DOHH2 (cell line): ENCODE measurements at regions not wholly inside any gene's neighbourhood (a gene's known extent, or its start where the extent isn't known, plus 50 kb on each side); places are given as distances from the start of the nearest gene placed in this dataset.

Experiments
- H3F3A ChIP-seq: fragments of 200-600 bp; sonication (generic), shearing (Covaris generic); 2 replicates; pipeline ENCODE4 v1.6.0; 2016; ENCODE audit warnings: antibody characterized with exemption, mild to moderate bottlenecking; ENCODE audit not compliant: control insufficient read depth, insufficient read depth
- H3K27ac ChIP-seq: fragments of 200-600 bp; sonication (generic); 2 replicates; pipeline ENCODE4 v1.5.1; 2014; ENCODE audit warnings: low read depth, mild to moderate bottlenecking, low read length, moderate library complexity
- H3K27me3 ChIP-seq: fragments of 200-600 bp; sonication (generic); 2 replicates; pipeline ENCODE4 v1.6.1; 2014; ENCODE audit warnings: mild to moderate bottlenecking, low read length, mixed read lengths; ENCODE audit not compliant: control insufficient read depth
- H3K36me3 ChIP-seq: fragments of 200-600 bp; sonication (generic); 2 replicates; pipeline ENCODE4 v1.6.1; 2014; ENCODE audit warnings: mild to moderate bottlenecking, low read length, moderate library complexity, mixed read lengths; ENCODE audit not compliant: control insufficient read depth
- H3K4me1 ChIP-seq: fragments of 200-600 bp; sonication (generic); 2 replicates; pipeline ENCODE4 v1.6.1; 2014; ENCODE audit warnings: mild to moderate bottlenecking, low read length, mixed read lengths; ENCODE audit not compliant: control insufficient read depth
- H3K4me2 ChIP-seq: fragments of 200-600 bp; sonication (generic); 2 replicates; pipeline ENCODE4 v1.6.0; 2014; ENCODE audit warnings: mild to moderate bottlenecking, low read length, moderate library complexity
- H3K4me3 ChIP-seq: fragments of 200-600 bp; sonication (generic); 2 replicates; pipeline ENCODE4 v1.5.1; 2014; ENCODE audit warnings: mild to moderate bottlenecking, low read length, mixed read lengths
- H3K79me2 ChIP-seq: fragments of 200-600 bp; sonication (generic); 2 replicates; pipeline ENCODE4 v1.6.1; 2014; ENCODE audit warnings: mild to moderate bottlenecking, low read length, mixed read lengths; ENCODE audit not compliant: control insufficient read depth
- H3K9me2 ChIP-seq: fragments of 200-600 bp; sonication (generic); replicated peaks from 2 replicates; pipeline ENCODE4 v1.6.1; 2014; ENCODE audit warnings: mild to moderate bottlenecking, low read length, mixed read lengths; ENCODE audit not compliant: control insufficient read depth
- H3K9me3 ChIP-seq: fragments of 200-600 bp; sonication (generic); 2 replicates; pipeline ENCODE4 v1.6.1; 2014; ENCODE audit warnings: antibody characterized with exemption, low read length, mixed read lengths; ENCODE audit not compliant: control insufficient read depth, insufficient read depth
- H4K20me1 ChIP-seq: fragments of 200-600 bp; sonication (generic); 2 replicates; pipeline ENCODE4 v1.6.0; 2014; ENCODE audit warnings: low read depth, mild to moderate bottlenecking, antibody characterized with exemption, low read length, moderate library complexity; ENCODE audit not compliant: control insufficient read depth, insufficient read depth
- CTCF ChIP-seq: fragments of 200-600 bp; sonication (generic); IDR thresholded peaks from one replicate; pipeline ENCODE4 v1.5.1; 2014; ENCODE audit warnings: antibody characterized with exemption, mild to moderate bottlenecking, low read depth, low read length; ENCODE audit not compliant: poor library complexity, severe bottlenecking
- EZH2phosphoT487 ChIP-seq: fragments of 200-600 bp; sonication (generic); IDR thresholded peaks from 2 replicates; pipeline ENCODE4 v1.6.1; 2017; ENCODE audit warnings: borderline replicate concordance, mild to moderate bottlenecking, antibody characterized with exemption, low read length, moderate library complexity, mixed read lengths

- TF ChIP-seq CTCF (no peak), EZH2phosphoT487 (no peak)
- Histone ChIP-seq H3F3A (no peaks in the 10 kb centered on the region), H3K4me2 (no peak overlapping the region), H3K79me2 (no peaks in the 10 kb centered on the region), H3K27me3 (no peaks in the 10 kb centered on the region), H3K36me3 (no peaks in the 10 kb centered on the region), H3K4me1 (peaks cover 8% of the 10 kb centered on the region), H3K27ac (no peak overlapping the region), H3K9me3 (no peaks in the 10 kb centered on the region), H4K20me1 (no peaks in the 10 kb centered on the region), H3K9me2 (no peaks in the 10 kb centered on the region), H3K4me3 (no peak overlapping the region)
Observed at GRCh38 chr12:47321436-47321835, 241.7 kb upstream of the AMIGO2 start.

DNA sequence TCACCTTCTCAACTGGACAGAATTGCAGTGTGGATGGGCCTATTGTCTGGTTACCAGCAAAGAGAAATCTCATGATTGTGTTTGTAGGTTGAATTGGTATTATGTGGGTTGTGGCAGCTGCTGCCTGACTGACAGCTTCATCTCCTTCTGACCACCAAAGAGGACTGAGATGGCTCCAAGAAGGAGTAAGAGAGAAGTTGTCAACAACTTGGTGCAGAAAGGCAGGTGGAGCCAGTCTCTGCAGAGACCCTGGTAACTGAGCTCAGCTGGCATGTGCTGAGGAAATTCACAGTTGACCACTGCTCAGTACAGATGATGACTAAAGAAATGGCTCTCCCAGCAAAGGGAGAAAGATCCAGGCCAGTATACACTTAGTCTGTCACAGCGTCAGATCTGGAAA is 240.0 kb upstream of the AMIGO2 start:
- H3K79me2 ChIP-seq, result no peaks in the 10 kb centered on the region
- no peak overlapping the region for H3K4me3 ChIP-seq
- H3K9me3 ChIP-seq, result no peaks in the 10 kb centered on the region
- TF ChIP-seq EZH2phosphoT487 (no peak), CTCF (no peak)
- H3K27me3 ChIP-seq, result no peaks in the 10 kb centered on the region
- H3K36me3 ChIP-seq, result no peaks in the 10 kb centered on the region
- H3K9me2 ChIP-seq, result no peaks in the 10 kb centered on the region
- no peak overlapping the region for H3K4me2 ChIP-seq
- peaks cover 8% of the 10 kb centered on the region for H3K4me1 ChIP-seq
- H3F3A ChIP-seq, result no peaks in the 10 kb centered on the region
- H3K27ac ChIP-seq, result no peak overlapping the region
- H4K20me1 ChIP-seq, result no peaks in the 10 kb centered on the region

- H3K4me3 ChIP-seq, result no peak overlapping the region
- H3K4me1 ChIP-seq, result peaks cover 8% of the 10 kb centered on the region
- no peaks in the 10 kb centered on the region for H3K36me3 ChIP-seq
- no peaks in the 10 kb centered on the region for H3K79me2 ChIP-seq
- H3K4me2 ChIP-seq, result no peak overlapping the region
- no peaks in the 10 kb centered on the region for H3K27me3 ChIP-seq
- TF ChIP-seq EZH2phosphoT487, result no peak
- TF ChIP-seq CTCF, result no peak
- H3K9me3 ChIP-seq, result no peaks in the 10 kb centered on the region
- no peak overlapping the region for H3K27ac ChIP-seq
- no peaks in the 10 kb centered on the region for H3K9me2 ChIP-seq
- no peaks in the 10 kb centered on the region for H3F3A ChIP-seq
- no peaks in the 10 kb centered on the region for H4K20me1 ChIP-seq
Observed at GRCh38 chr12:47318963-47319362, 239.2 kb upstream of the AMIGO2 start.
